Thoracic aorta (tissue), 2 donors: ENCODE measurements at regions not wholly inside any gene's neighbourhood (a gene's known extent, or its start where the extent isn't known, plus 50 kb on each side); places are given as distances from the start of the nearest gene placed in this dataset.

ENCODE experiments used
- ATAC-seq: fragments of 150-250 bp; one replicate; pipeline ENCODE4 v1.8.0; 2017; ENCODE audit warnings: low read depth; ENCODE audit not compliant: insufficient number of reproducible peaks, low FRiP score
- DNase-seq: peaks from one replicate; pipeline ENCODE4 v3.0.0-alpha.2; 2020; ENCODE audit warnings: low spot score
- H3K27ac ChIP-seq, 2 donors: fragments of 200-600 bp; sonication (generic); 1 replicate in 1 of 2; 2 replicates in 1 of 2; pipeline ENCODE4 v1.5.1; 2016; ENCODE audit warnings: mild to moderate bottlenecking in 2 of 2, moderate library complexity in 2 of 2
- H3K27me3 ChIP-seq: fragments of 200-600 bp; sonication (generic); replicated peaks from 2 replicates; pipeline ENCODE4 v1.6.0; 2016; ENCODE audit warnings: mild to moderate bottlenecking; ENCODE audit not compliant: insufficient read depth
- H3K36me3 ChIP-seq: fragments of 200-600 bp; sonication (generic); one replicate; pipeline ENCODE4 v1.5.1; 2016
- H3K4me1 ChIP-seq, 2 donors: fragments of 200-600 bp; sonication (generic); 1 replicate in 1 of 2; 2 replicates in 1 of 2; pipeline versions ENCODE4 v1.5.1 to v1.6.0; 2016; ENCODE audit warnings: low read depth in 2 of 2, mild to moderate bottlenecking in 1 of 2; ENCODE audit not compliant: control insufficient read depth in 1 of 2
- H3K4me3 ChIP-seq: fragments of 200-600 bp; sonication (generic); 2 replicates; pipeline ENCODE4 v1.5.1; 2016; ENCODE audit warnings: mild to moderate bottlenecking
- H3K9me3 ChIP-seq: fragments of 200-600 bp; sonication (generic); 2 replicates; pipeline ENCODE4 v1.5.1; 2016
- CTCF ChIP-seq: fragments of 200-600 bp; sonication (generic); IDR thresholded peaks from one replicate; pipeline ENCODE4 v1.5.1; 2019; ENCODE audit warnings: antibody characterized with exemption

GRCh38 chr12:76270657-76271358 is 77.4 kb downstream of the BBS10 start:
- Histone ChIP-seq H3K4me1 (no peaks in the 10 kb centered on the region), H3K9me3 (no peaks in the 10 kb centered on the region), H3K4me3 (no peak overlapping the region), H3K27ac (no peak overlapping the region), H3K36me3 (no peaks in the 10 kb centered on the region), H3K27me3 (no peaks in the 10 kb centered on the region)
- DNase-seq (no peak), ATAC-seq (no peak)
- TF ChIP-seq CTCF, result no peak

GRCh38 chr12:76268267-76268666 is 79.9 kb downstream of the BBS10 start:
- H3K36me3 ChIP-seq, result no peaks in the 10 kb centered on the region
- no peak overlapping the region for H3K27ac ChIP-seq
- no peak for TF ChIP-seq CTCF
- H3K4me1 ChIP-seq, result no peaks in the 10 kb centered on the region
- no peak for DNase-seq
- H3K27me3 ChIP-seq, result no peaks in the 10 kb centered on the region
- no peak overlapping the region for H3K4me3 ChIP-seq
- no peaks in the 10 kb centered on the region for H3K9me3 ChIP-seq
- no peak for ATAC-seq

- no peak overlapping the region for H3K27ac ChIP-seq
- ATAC-seq, result no peak
Measured at GRCh38 chr12:76266797-76267196, 81.4 kb downstream of the BBS10 start.

GRCh38 chr12:76265424-76266180 is 82.6 kb downstream of the BBS10 start:
- no peak overlapping the region for H3K27ac ChIP-seq
- H3K4me1 ChIP-seq, result peaks cover 0 to 3% of the 10 kb centered on the region in 2 donors

More at GRCh38 chr12:76266797-76267196, 81.4 kb downstream of the BBS10 start:
- Histone ChIP-seq H3K4me3 (no peak overlapping the region), H3K36me3 (no peaks in the 10 kb centered on the region), H3K4me1 (no peaks in the 10 kb centered on the region), H3K27me3 (no peaks in the 10 kb centered on the region), H3K9me3 (no peaks in the 10 kb centered on the region)
- DNase-seq, result no peak
- no peak for TF ChIP-seq CTCF

More at GRCh38 chr12:76265424-76266180, 82.6 kb downstream of the BBS10 start:
- no peaks in the 10 kb centered on the region for H3K27me3 ChIP-seq
- H3K36me3 ChIP-seq, result no peaks in the 10 kb centered on the region
- ATAC-seq (no peak), DNase-seq (no peak)
- TF ChIP-seq CTCF, result no peak
- H3K9me3 ChIP-seq, result no peaks in the 10 kb centered on the region
- no peak overlapping the region for H3K4me3 ChIP-seq
